Chondrocyte (in vitro differentiated cells): ENCODE measurements at regions not wholly inside any gene's neighbourhood (a gene's known extent, or its start where the extent isn't known, plus 50 kb on each side); places are given as distances from the start of the nearest gene placed in this dataset.

Experiments used
- DNase-seq: peaks from one replicate; pipeline ENCODE4 v3.0.0; 2021; ENCODE audit warnings: mixed read lengths, low spot score
- H3K27ac Mint-ChIP-seq: one replicate; pipeline ENCODE4 v1.8.0; 2021; ENCODE audit warnings: mild to moderate bottlenecking, moderate library complexity, mixed read lengths; ENCODE audit not compliant: unreplicated experiment
- H3K27me3 Mint-ChIP-seq: 2 replicates; pipeline ENCODE4 v1.8.0; 2021; ENCODE audit warnings: low read depth, mixed read lengths
- H3K36me3 Mint-ChIP-seq: 2 replicates; pipeline ENCODE4 v1.8.0; 2021; ENCODE audit warnings: low read depth, mixed read lengths
- H3K4me1 Mint-ChIP-seq: 2 replicates; pipeline ENCODE4 v1.8.0; 2021; ENCODE audit warnings: low read depth, mild to moderate bottlenecking, mixed read lengths
- H3K4me3 Mint-ChIP-seq: one replicate; pipeline ENCODE4 v1.8.0; 2021; ENCODE audit warnings: mild to moderate bottlenecking, moderate library complexity, mixed read lengths; ENCODE audit not compliant: unreplicated experiment
- H3K9me3 Mint-ChIP-seq: 2 replicates; pipeline ENCODE4 v1.8.0; 2021; ENCODE audit warnings: low read depth, mixed read lengths
- CTCF ChIP-seq: fragments of 200-600 bp; sonication (generic); IDR thresholded peaks from 2 replicates; pipeline ENCODE4 v1.5.0; 2021; ENCODE audit warnings: antibody characterized with exemption, mild to moderate bottlenecking, moderate library complexity

DNA sequence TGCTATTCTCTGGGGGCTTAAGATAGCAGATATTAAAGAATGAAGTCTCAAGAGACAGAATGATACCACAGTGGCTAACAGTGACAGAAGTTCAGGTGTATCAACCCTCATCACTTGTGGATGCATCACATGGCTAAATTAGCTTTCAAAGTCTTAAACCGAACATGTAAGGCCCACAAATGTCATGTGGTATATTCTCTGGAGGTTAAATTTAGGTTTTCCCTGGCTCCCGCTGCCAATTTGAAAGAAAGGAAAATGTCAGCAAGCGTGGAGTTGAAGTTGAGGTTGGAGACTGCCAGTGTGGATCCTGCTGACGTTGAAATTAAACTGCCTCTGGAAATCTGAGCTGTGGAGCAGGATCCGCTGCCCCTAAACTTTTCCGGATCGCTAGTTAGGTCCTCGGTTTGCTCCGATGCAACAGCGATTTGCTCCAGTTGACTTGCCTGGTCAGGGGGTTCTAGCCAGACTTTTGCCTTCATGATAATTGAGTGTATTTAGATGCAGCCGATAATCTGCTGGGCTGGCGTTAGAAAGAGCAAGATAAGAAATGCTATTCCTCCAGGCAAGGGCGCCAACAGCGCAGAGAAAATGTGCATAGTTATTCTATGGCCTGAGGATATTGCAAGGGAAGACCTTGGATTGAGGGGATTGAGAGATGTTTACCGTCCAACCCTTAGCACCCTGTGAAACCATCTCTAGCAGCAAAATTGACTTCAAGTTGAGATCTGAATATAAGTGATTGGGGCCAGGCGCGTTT lies 443.9 kb downstream of the TMEM114 start:
- Mint-ChIP-seq H3K4me1 (no peaks in the 10 kb centered on the region), H3K27ac (no peak overlapping the region), H3K9me3 (peaks cover 14% of the 10 kb centered on the region), H3K27me3 (no peaks in the 10 kb centered on the region), H3K4me3 (no peak overlapping the region), H3K36me3 (no peaks in the 10 kb centered on the region)
- no peak for DNase-seq
- TF ChIP-seq CTCF: no peak

GRCh38 chr16:8138666-8139065 lies 451.6 kb downstream of the TMEM114 start:
- peaks cover 28% of the 10 kb centered on the region for H3K9me3 Mint-ChIP-seq
- no peaks in the 10 kb centered on the region for H3K36me3 Mint-ChIP-seq
- no peaks in the 10 kb centered on the region for H3K27me3 Mint-ChIP-seq
- no peak for TF ChIP-seq CTCF
- H3K4me1 Mint-ChIP-seq: no peaks in the 10 kb centered on the region
- H3K4me3 Mint-ChIP-seq: no peak overlapping the region
- no peak overlapping the region for H3K27ac Mint-ChIP-seq
- DNase-seq: no peak

GRCh38 chr16:8137606-8138005 lies 452.7 kb downstream of the TMEM114 start:
- Mint-ChIP-seq H3K4me3 (no peak overlapping the region), H3K9me3 (peaks cover 29% of the 10 kb centered on the region), H3K27me3 (no peaks in the 10 kb centered on the region), H3K36me3 (no peaks in the 10 kb centered on the region), H3K4me1 (no peaks in the 10 kb centered on the region), H3K27ac (no peak overlapping the region)
- no peak for DNase-seq
- TF ChIP-seq CTCF: no peak

DNA sequence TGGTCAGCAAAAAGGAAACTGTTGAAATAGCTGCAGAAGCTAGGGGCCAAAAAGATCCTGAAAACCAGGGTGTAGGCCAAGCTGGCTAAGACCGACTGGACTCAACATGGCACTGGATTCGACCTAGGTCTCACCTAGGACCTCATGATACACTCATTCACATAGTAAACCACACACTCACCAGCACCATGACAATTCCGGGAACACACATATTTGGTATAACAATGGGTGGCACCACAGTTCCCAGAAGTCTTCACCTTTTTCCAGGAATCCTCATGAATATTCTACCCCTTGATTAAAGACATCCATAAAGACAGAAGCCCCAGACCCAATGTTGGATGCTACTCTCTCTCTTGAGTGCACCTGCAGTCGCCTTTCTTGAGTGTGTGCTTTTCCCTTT lies 460.1 kb downstream of the TMEM114 start:
- no peak for TF ChIP-seq CTCF
- H3K27ac Mint-ChIP-seq: no peak overlapping the region
- no peaks in the 10 kb centered on the region for H3K27me3 Mint-ChIP-seq
- H3K36me3 Mint-ChIP-seq: no peaks in the 10 kb centered on the region
- peaks cover 46% of the 10 kb centered on the region for H3K9me3 Mint-ChIP-seq
- no peak for DNase-seq
- H3K4me1 Mint-ChIP-seq: no peaks in the 10 kb centered on the region
- H3K4me3 Mint-ChIP-seq: no peak overlapping the region

DNA sequence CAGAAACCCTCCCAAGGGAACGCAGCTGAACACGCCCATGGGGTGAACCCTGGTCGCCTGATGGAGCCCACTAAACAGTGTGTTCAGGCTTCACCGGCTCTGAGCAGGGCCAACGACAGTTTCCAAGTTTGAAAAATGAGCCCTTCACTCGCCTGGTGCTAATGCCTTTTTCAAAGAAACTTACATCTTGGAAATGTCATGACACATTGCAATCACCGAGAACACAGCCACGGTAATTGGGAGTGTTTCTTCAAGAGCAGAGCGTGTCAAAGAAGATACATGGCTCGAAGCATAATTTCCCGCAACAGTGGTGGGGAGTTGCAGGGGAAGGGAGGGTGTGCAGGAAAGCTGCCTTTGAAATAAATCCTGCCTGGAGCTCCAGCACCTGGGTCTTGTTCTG lies 463.2 kb downstream of the TMEM114 start:
- Mint-ChIP-seq H3K4me3 (no peak overlapping the region), H3K27me3 (no peaks in the 10 kb centered on the region), H3K9me3 (peaks cover 48% of the 10 kb centered on the region), H3K36me3 (no peaks in the 10 kb centered on the region), H3K4me1 (no peaks in the 10 kb centered on the region), H3K27ac (no peak overlapping the region)
- DNase-seq: no peak
- TF ChIP-seq CTCF: no peak
